SK-N-SH treated with all-trans-retinoic acid at 6 μM for 48 hours (cell line): ENCODE measurements at regions not wholly inside any gene's neighbourhood (a gene's known extent, or its start where the extent isn't known, plus 50 kb on each side); places are given as distances from the start of the nearest gene placed in this dataset.

Experiments
- ZNF8 ChIP-seq: fragments of 450-650 bp; formaldehyde crosslinking; IDR thresholded peaks from 2 replicates; pipeline ENCODE4 v1.5.0; 2020; ENCODE audit warnings: mild to moderate bottlenecking, moderate library complexity
- TF ChIP-seq, protein P1 (sequence below): fragments of 250-450 bp; sonication (Bioruptor Pico); IDR thresholded peaks from 2 replicates; pipeline ENCODE4 v1.8.0; 2020; ENCODE audit warnings: mild to moderate bottlenecking, moderate library complexity, borderline replicate concordance
- TF ChIP-seq, protein P2 (sequence below): fragments of 250-450 bp; sonication (Bioruptor Pico); IDR thresholded peaks from 2 replicates; pipeline ENCODE4 v1.5.1; 2020; ENCODE audit warnings: low read depth, mild to moderate bottlenecking, moderate library complexity

DNA sequence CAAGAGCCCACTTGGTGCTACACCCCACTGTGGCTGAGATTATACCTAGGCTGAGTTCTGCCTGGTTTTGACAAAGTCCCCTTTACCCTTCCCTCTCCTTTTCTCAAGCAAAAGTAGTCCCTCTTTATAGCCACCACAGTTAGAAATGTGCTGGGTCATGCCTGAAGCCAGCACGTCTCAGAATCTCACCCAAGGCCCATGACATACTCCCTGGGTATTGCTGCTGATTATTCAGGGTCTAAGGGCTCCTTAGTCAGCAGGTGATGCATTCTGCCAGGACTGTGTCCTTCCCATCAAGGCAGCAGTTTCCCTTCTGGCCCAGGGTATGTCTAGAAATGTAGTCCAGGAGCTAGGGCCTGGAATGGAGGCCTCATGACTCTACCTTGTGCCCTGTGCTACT, 67.3 kb upstream of the COX20 start:
- no peak for TF ChIP-seq ZNF8 (CRISPR knock-in tag)
- TF ChIP-seq, protein P1, sequence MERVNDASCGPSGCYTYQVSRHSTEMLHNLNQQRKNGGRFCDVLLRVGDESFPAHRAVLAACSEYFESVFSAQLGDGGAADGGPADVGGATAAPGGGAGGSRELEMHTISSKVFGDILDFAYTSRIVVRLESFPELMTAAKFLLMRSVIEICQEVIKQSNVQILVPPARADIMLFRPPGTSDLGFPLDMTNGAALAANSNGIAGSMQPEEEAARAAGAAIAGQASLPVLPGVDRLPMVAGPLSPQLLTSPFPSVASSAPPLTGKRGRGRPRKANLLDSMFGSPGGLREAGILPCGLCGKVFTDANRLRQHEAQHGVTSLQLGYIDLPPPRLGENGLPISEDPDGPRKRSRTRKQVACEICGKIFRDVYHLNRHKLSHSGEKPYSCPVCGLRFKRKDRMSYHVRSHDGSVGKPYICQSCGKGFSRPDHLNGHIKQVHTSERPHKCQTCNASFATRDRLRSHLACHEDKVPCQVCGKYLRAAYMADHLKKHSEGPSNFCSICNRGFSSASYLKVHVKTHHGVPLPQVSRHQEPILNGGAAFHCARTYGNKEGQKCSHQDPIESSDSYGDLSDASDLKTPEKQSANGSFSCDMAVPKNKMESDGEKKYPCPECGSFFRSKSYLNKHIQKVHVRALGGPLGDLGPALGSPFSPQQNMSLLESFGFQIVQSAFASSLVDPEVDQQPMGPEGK (CRISPR knock-in tag) = no peak
- TF ChIP-seq, protein P2, sequence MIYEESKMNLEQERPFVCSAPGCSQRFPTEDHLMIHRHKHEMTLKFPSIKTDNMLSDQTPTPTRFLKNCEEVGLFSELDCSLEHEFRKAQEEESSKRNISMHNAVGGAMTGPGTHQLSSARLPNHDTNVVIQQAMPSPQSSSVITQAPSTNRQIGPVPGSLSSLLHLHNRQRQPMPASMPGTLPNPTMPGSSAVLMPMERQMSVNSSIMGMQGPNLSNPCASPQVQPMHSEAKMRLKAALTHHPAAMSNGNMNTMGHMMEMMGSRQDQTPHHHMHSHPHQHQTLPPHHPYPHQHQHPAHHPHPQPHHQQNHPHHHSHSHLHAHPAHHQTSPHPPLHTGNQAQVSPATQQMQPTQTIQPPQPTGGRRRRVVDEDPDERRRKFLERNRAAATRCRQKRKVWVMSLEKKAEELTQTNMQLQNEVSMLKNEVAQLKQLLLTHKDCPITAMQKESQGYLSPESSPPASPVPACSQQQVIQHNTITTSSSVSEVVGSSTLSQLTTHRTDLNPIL (CRISPR knock-in tag) = no peak
